ENCODE measurements at regions not wholly inside any gene's neighbourhood (a gene's known extent, or its start where the extent isn't known, plus 50 kb on each side); places are given as distances from the start of the nearest gene placed in this dataset.

DNA sequence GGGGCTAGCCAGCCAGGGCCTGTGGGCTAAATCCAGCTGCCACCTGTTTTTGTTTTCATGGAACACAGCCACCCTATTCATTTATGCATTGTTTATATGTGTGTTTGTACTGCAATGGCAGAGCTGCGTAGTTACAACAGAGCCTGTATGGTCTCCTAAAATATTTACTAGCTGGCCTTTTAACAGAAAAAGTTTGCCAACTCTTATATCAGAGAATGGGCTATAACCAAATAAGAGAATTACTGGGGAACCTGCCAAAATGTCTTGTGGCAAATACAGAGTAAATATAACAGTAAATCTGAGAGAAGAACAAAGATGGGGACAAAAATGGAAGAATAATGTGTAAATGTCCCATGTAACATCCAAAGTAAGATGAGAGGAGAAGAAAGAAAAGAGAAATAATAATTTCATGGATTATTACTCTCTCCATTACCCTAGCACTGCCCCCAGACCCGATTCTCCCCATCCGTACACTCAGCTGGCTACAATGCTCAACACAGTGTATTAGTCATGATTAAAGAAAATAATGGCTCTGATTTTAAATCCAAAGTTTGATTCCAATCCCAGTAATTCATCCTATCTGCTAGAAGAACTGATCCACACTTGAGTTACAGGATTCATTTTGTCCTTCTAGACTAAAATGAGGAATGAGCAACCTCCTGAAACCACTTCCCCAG is 249.3 kb downstream of the LRATD1 start:
- no peak for TF ChIP-seq YY1 (IDR thresholded peaks at IDR 0.05; ENCODE audit: low read depth)
- TF ChIP-seq EP300 (IDR thresholded peaks at IDR 0.05; ENCODE audit: borderline replicate concordance): no peak
- TF ChIP-seq RAD21 (IDR thresholded peaks at IDR 0.05; ENCODE audit: low read depth): no peak
- no peak for TF ChIP-seq CEBPB (IDR thresholded peaks at IDR 0.05)
- TF ChIP-seq ZBTB7A (IDR thresholded peaks at IDR 0.05; ENCODE audit: low read depth): no peak
- TF ChIP-seq, protein P1, sequence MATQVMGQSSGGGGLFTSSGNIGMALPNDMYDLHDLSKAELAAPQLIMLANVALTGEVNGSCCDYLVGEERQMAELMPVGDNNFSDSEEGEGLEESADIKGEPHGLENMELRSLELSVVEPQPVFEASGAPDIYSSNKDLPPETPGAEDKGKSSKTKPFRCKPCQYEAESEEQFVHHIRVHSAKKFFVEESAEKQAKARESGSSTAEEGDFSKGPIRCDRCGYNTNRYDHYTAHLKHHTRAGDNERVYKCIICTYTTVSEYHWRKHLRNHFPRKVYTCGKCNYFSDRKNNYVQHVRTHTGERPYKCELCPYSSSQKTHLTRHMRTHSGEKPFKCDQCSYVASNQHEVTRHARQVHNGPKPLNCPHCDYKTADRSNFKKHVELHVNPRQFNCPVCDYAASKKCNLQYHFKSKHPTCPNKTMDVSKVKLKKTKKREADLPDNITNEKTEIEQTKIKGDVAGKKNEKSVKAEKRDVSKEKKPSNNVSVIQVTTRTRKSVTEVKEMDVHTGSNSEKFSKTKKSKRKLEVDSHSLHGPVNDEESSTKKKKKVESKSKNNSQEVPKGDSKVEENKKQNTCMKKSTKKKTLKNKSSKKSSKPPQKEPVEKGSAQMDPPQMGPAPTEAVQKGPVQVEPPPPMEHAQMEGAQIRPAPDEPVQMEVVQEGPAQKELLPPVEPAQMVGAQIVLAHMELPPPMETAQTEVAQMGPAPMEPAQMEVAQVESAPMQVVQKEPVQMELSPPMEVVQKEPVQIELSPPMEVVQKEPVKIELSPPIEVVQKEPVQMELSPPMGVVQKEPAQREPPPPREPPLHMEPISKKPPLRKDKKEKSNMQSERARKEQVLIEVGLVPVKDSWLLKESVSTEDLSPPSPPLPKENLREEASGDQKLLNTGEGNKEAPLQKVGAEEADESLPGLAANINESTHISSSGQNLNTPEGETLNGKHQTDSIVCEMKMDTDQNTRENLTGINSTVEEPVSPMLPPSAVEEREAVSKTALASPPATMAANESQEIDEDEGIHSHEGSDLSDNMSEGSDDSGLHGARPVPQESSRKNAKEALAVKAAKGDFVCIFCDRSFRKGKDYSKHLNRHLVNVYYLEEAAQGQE (IDR thresholded peaks at IDR 0.05; ENCODE audit: low read depth): no peak
